ENCODE measurements at regions not wholly inside any gene's neighbourhood (a gene's known extent, or its start where the extent isn't known, plus 50 kb on each side); places are given as distances from the start of the nearest gene placed in this dataset.

DNA sequence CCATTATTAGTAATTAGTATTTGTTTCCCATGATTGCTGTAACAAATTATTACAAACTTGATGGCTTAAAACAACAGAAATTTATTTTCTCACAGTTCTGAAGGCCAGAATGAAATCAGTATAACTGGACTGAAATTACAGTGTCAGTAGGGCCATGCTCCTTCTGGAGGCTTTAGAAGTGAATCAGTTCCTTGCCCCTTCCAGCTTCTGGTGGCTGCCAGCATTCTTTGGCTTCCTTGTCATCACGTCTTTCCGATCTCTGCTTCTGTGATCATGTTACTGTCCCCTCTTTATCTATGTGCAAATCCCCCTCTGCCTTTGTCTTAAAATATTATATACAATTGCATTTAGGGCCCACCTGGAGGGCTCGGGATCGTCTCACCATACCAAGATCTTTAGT is 92.0 kb downstream of the FOXB1 start:
- DNase-seq = no peak

GRCh38 chr15:60101416-60101815 is 97.3 kb downstream of the FOXB1 start:
- DNase-seq = no peak

GRCh38 chr15:60102748-60103147 is 98.6 kb downstream of the FOXB1 start:
- no peak for DNase-seq

DNA sequence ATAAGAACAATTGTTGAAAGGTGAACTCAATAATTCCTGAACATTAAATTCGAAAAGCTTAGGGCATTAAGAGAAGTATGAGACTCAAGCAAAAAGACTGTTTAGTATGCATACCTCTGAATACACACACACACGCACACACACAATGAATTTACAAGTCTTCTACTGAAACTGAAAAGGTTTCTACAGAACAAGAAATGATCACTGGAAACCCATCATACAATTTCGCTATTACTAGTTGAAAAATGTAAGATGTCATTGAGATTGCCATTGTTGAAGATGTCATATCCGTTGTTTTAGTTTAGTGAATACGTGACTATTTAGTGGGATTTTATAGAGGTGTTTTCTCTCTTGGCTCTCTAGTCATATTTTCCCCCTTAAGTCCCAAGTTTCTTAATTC is 106.8 kb downstream of the FOXB1 start:
- no peak for DNase-seq

- no peak for DNase-seq
Measured at GRCh38 chr15:60115579-60116380, 111.7 kb downstream of the FOXB1 start.

DNA sequence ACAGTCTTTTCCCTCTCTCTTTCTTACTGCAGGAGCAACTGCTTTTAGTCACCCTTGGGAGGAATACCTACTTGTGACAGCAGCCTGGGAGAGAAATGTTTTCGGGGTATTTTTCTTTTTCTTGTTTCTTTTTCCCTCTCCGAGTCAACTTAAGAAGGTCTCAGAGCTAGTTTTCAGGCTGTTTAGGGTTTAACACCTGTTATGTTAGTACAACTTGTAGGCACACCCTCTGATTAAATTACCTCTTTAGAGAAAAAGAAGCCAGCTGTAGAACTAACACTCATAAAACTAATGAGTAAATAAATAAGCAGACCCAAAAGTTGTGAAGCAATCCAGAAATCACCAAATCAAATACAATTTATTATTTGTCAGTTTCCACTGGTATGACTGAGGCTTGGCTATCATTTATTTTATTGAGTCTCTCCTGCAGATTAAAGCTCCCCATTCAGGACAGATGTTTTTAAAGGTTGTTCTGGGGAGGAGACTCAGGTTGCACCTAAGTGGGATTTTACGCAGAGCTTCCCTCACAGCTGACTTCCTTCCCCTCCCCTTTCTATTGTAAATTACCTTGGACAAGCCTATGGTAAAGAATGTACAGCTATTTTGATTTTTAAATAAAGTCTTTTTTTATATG is 112.5 kb downstream of the FOXB1 start:
- no peak for DNase-seq

GRCh38 chr15:60118146-60118545 is 114.0 kb downstream of the FOXB1 start:
- DNase-seq = no peak

DNA sequence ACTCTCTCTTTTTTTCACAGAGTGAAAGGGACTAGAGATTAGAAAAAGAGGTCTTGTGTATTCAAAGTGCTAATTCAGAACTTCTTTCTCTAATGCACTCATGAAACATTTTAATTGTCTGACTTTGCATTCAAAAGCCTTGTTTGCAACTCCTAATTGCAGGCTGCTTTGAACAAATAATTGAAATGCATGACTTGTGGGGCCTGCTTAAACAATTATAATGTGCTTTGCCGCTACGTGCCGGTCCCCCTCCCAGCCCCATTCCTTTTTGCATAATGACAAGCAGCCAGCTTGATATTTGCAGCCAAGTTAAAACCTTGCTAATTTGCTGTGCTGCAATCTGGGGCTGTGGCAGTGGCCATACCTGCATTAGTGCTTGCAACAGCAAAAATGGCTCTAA is 114.5 kb downstream of the FOXB1 start:
- DNase-seq = no peak

DNA sequence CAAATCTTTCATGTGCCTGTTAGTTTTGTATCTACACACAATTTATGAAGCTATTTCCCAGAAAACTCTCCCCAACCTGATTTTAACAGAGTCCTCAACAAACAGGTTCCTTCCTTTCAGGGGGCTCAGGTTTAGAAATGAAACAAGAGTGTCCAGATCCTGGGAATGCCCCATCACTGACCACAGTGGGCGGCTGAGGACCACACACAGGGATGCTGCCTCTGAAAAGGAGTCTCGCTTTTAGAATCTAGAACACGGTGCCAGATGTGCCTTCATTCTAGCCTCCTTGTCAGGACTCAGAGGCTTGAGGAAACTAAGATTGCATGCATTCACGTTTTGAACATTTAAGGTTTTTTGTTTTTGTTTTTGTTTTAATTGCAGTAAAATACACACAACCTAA is 115.0 kb downstream of the FOXB1 start:
- DNase-seq = no peak

DNA sequence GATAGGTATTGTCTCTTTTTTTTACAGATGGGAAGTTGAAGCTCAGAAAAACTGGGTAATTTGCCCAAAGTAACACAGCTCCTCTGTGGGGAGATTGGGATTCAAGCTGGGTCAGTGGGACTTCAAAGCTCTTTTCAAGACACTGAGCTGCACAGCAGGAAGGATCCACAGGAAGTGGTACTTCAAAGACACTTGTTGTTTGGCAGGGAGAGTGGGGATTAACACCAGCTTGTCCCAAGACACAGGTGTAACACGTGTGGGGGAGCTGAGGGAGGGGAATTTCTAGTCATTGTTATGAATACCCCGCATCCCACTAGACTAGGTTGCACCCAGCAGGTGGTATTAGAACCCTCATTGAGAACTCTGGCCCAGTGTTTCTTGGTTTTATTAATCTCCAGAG is 116.0 kb downstream of the FOXB1 start:
- DNase-seq = no peak

DNA sequence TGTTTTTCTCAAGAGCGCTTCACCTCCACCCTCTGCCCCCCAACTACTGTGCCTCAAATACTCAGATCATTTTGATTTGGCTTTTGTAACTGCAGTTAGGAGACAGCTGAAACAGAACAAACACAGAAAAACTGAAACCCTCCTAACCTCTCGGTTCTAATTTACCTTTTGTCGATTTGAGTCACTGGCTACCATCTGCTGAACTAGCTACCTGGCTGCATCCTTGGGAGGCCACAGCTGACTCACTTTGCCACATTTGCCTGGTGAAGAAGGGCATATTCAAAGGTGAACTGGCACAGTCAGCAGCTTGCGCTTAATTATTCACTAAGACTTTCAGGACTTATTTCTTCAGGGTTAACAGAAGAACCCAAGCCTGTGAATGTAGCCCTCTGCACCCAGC is 117.7 kb downstream of the FOXB1 start:
- DNase-seq = no peak

DNA sequence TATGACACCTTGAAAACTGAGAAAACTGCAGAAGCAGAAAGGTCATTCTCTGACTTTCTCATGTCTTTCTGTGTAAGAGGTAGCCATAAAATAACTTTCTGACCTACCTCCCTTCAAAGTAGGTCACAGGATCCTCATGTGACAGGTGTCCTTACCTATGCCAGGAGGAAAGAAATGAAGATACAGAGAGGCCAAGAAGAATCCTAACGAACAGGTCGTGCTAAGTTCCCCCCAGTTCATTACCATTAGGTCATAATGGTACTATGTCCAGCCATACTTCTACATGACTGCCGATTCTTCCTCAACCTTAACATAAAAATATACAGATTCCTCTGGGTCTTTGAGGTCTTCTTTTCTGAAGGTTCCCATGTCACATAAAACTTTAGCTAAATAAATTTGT is 118.6 kb downstream of the FOXB1 start:
- no peak for DNase-seq

GRCh38 chr15:60124460-60125070 is 120.5 kb downstream of the FOXB1 start:
- DNase-seq = no peak

GRCh38 chr15:60125334-60125733 is 121.2 kb downstream of the FOXB1 start:
- no peak for DNase-seq

GRCh38 chr15:60126200-60126599 is 122.1 kb downstream of the FOXB1 start:
- DNase-seq = no peak

DNA sequence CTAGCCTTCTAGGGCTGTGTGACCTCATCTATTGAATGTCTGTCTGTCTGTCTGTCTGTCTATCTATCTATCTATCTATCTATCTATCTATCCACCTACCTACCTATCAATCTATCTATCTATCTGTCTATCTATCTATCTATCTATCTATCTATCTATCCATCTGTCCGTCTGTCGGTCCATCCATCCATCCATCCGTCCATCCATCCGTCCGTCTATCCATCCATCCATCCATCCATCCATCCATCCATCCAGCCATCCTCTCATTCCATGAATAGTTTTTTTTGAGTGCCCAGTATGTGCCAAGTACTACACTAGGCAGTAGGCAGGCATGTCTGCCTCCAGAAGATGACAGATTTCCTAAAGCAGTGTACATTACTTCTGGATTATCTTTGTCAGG is 122.5 kb downstream of the FOXB1 start:
- no peak for DNase-seq

DNA sequence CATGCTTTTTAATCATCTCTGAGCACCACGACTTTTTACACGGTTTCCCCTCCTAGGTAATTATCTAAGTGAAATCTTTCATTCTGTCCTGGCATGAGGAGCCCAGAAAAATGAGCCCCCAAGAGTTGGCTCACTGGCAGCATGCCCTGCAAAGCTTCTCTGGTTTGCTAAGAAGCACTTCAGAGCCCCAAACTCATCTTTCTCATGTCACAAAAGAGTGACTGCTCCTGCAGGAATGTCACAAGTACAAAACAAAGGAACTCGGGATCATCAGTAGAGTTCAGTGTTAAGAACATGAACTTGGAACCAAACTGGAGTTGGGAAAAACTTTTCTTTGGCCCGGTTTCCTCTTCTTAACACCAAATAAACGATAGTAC is 123.9 kb downstream of the FOXB1 start:
- DNase-seq = no peak

DNA sequence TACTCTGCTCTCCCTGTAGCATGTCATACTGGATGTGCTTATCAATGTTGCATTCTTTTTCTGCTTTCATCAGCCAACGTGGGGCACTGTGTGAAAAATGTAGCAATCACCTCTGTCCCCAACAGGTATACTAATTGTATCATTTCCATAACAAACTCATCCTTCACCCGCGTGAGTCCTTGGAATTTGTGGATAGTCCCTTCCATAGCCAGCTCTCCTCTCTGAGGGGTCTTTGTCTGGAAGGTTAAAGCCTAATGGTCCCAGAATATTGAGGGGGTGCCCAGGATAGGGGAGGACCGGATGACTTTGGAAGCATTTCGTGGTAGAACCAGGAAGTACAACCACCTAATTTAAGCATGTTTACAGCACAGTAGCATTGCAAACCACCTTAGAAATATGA is 124.6 kb downstream of the FOXB1 start:
- DNase-seq = no peak

GRCh38 chr15:60130398-60130797 is 126.3 kb downstream of the FOXB1 start:
- DNase-seq = no peak

GRCh38 chr15:60130821-60131220 is 126.7 kb downstream of the FOXB1 start:
- DNase-seq = no peak

GRCh38 chr15:60134609-60135008 is 130.5 kb downstream of the FOXB1 start:
- no peak for DNase-seq

DNA sequence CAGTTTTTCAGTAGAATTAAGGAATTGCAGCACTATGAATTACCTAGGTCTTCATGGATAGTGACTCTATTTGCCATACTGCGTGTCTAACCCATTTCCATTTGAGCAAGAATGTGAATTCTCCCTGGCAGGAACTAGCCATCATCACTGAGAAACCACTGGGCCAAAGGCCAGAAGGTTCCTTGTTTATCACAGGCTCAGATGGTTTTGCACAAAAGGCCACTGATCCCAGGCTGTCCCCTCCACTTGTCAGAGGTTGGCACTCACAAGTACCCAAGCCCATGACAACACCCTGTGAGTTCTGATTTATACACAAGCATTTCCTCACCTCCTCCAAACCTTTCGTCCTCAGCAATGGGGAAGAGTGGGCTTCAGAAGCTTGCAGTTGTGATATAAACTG is 131.8 kb downstream of the FOXB1 start:
- DNase-seq = no peak

- no peak for DNase-seq
Measured at GRCh38 chr15:60137711-60138396, 133.7 kb downstream of the FOXB1 start.

Data from inflammatory macrophage treated with lipopolysaccharide for 4 hours (primary cell).